ENCODE measurements at regions not wholly inside any gene's neighbourhood (a gene's known extent, or its start where the extent isn't known, plus 50 kb on each side); places are given as distances from the start of the nearest gene placed in this dataset.

DNA sequence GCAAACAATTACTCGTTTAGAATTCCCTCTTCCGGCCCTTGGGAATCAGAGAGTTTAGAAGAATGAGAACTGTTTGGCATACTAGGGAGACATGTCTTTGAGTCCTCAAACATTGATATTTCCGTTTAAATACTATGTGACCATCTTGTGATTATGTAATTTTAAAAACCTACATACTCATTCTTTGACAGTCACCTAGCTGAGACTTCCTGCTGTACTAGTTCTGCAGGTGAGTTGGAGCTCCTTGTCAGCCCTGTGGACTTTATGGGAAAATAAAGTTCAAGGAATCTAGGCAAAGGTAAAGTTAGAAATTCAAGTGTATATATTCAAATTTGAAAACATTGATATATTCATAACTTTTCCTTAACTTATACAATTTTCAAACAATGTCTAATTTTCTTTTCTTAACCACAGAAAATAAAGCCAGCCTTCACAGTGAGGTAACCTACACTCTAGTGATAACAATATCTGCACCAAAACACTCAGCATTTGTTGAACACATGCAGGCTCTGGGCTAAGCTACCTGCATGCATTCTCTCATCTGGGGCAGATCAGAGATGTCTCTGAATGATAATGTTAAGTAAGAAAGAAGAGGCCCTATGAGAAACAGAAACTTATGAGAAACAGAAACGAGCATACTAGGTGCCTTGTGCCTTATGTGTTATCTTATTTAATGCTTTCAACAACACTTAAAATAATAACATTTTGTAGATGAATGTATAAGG is 67.0 kb upstream of the BACE2 start:
- H3K4me1 ChIP-seq (ENCODE audit: insufficient read depth, low read length) = no peaks in the 10 kb centered on the region
- no peak for DNase-seq
- no peak overlapping the region for H4K5ac ChIP-seq (ENCODE audit: insufficient read length, low read depth, low read length)
- Mint-ChIP-seq H3K36me3 (ENCODE audit: insufficient read depth in 1 of 3, low read depth in 3 of 3) (peaks cover 0 to 7% (median 2%) of the 10 kb centered on the region in 3 experiments; a peak in 2 of 7 replicates), H3K27me3 (ENCODE audit: low read depth) (peaks cover 10% of the 10 kb centered on the region), H3K27ac (no peak overlapping the region), H3K4me3 (no peak overlapping the region), H3K4me1 (peaks cover 5 to 10% of the 10 kb centered on the region in 2 experiments; a peak in 3 of 4 replicates), H3K9me3 (peaks cover 4 to 7% of the 10 kb centered on the region in 2 experiments)
- H3K56ac ChIP-seq (ENCODE audit: insufficient read length, low read depth, low read length) = no peak overlapping the region
- no peaks in the 10 kb centered on the region for H3K27me3 ChIP-seq (ENCODE audit: insufficient read depth, low read length)
- H3K9ac ChIP-seq (ENCODE audit: extremely low read depth, insufficient read length, low read length) = no peak overlapping the region
- no peak overlapping the region for H2BK5ac ChIP-seq (ENCODE audit: insufficient read length, low read length)
- H2BK15ac ChIP-seq (ENCODE audit: low read depth, low read length) = no peak overlapping the region
- H3K79me1 ChIP-seq (ENCODE audit: insufficient read depth, low read depth, low read length, poor library complexity, severe bottlenecking) = no peaks in the 10 kb centered on the region
- H3K4me2 ChIP-seq (ENCODE audit: insufficient read depth, insufficient read length, low read length) = no peak overlapping the region
- no peak for TF ChIP-seq CTCF (conservative IDR thresholded peaks at IDR 0.05)
- no peaks in the 10 kb centered on the region for H3K23me2 ChIP-seq (ENCODE audit: insufficient read length, low read depth, low read length, poor library complexity, severe bottlenecking)
- H4K8ac ChIP-seq (replicated peaks; ENCODE audit: insufficient read length, low read depth, low read length) = no peak overlapping the region
- H2AFZ ChIP-seq (ENCODE audit: low read length) = no peak overlapping the region
- no peak overlapping the region for H3K18ac ChIP-seq (ENCODE audit: insufficient read length, low read depth, low read length)
- no peak overlapping the region for H3K14ac ChIP-seq (ENCODE audit: insufficient read depth, low read length)
- H2BK120ac ChIP-seq (ENCODE audit: low read depth, low read length, poor library complexity, severe bottlenecking) = no peak overlapping the region
- no peak overlapping the region for H4K91ac ChIP-seq (ENCODE audit: insufficient read length, low read depth, low read length)
- H4K20me1 ChIP-seq (ENCODE audit: control insufficient read depth, insufficient read depth, insufficient read length) = no peaks in the 10 kb centered on the region
- H2BK20ac ChIP-seq (ENCODE audit: low read depth, low read length, poor library complexity, severe bottlenecking) = no peak overlapping the region
- no CpG with 5 or more reads among the region's 4 CpGs for WGBS (ENCODE audit: extremely low coverage, insufficient read length, low lambda C conversion rate)
- H3K9me3 ChIP-seq (ENCODE audit: control insufficient read depth, low read depth, low read length) = no peaks in the 10 kb centered on the region
- no peak overlapping the region for H3K4ac ChIP-seq (ENCODE audit: low read depth, low read length)
- no peak overlapping the region for H3K27ac ChIP-seq (ENCODE audit: insufficient read length, low read depth, low read length)
- H2BK12ac ChIP-seq (ENCODE audit: insufficient read length, low read depth, low read length) = no peak overlapping the region
- H3T11ph ChIP-seq (ENCODE audit: low read length) = no peak overlapping the region
- H2AK5ac ChIP-seq (ENCODE audit: insufficient read length, low read length) = no peak overlapping the region
- no peaks in the 10 kb centered on the region for H3K79me2 ChIP-seq (ENCODE audit: insufficient read depth, low read length)
- no peak overlapping the region for H3K23ac ChIP-seq (ENCODE audit: insufficient read length, low read depth, low read length)

Data from H9 (cell line).